NCI-H187 (cell line): ENCODE measurements at regions not wholly inside any gene's neighbourhood (a gene's known extent, or its start where the extent isn't known, plus 50 kb on each side); places are given as distances from the start of the nearest gene placed in this dataset.
"Not testable (repeated sequence)": the region's sequence is repeated elsewhere in the genome, so short reads cannot be mapped to it uniquely, and the experiment has no call there.

Experiments
- DNase-seq, 2 experiments: peaks; one replicate each; lab custom pipeline; 2025; lab: John Stamatoyannopoulos, UW

GRCh38 chr2:52698408-52698807 lies 1069.2 kb upstream of the CHAC2 start:
- DNase-seq: no peak

GRCh38 chr2:52697690-52698089 lies 1069.9 kb upstream of the CHAC2 start:
- no peak for DNase-seq

- no peak for DNase-seq
Observed at GRCh38 chr2:52695731-52696130, 1071.9 kb upstream of the CHAC2 start.

GRCh38 chr2:52686935-52687334 lies 1080.7 kb upstream of the CHAC2 start:
- no peak for DNase-seq

GRCh38 chr2:52676056-52676455 lies 1091.5 kb upstream of the CHAC2 start:
- DNase-seq: no peak

- DNase-seq: no peak
Observed at GRCh38 chr2:52668724-52669123, 1098.9 kb upstream of the CHAC2 start.

GRCh38 chr2:52659546-52659945 lies 1108.1 kb upstream of the CHAC2 start:
- no peak for DNase-seq

- no peak for DNase-seq
Observed at GRCh38 chr2:52658598-52658997, 1109.0 kb upstream of the CHAC2 start.

GRCh38 chr2:52639692-52640091 lies 1127.9 kb upstream of the CHAC2 start:
- DNase-seq: no peak

- DNase-seq: no peak
Observed at GRCh38 chr2:52632543-52632942, 1135.1 kb upstream of the CHAC2 start.

GRCh38 chr2:52629944-52630343 lies 1137.7 kb upstream of the CHAC2 start:
- DNase-seq: no peak

- no peak for DNase-seq
Observed at GRCh38 chr2:52629531-52629930, 1138.1 kb upstream of the CHAC2 start.

GRCh38 chr2:52622266-52622665 lies 1145.3 kb upstream of the CHAC2 start:
- no peak for DNase-seq

GRCh38 chr2:52613064-52613463 lies 1154.5 kb upstream of the CHAC2 start:
- no peak for DNase-seq

GRCh38 chr2:52611759-52612158 lies 1155.8 kb upstream of the CHAC2 start:
- DNase-seq: no peak

- DNase-seq: no peak
Observed at GRCh38 chr2:52608030-52608429, 1159.6 kb upstream of the CHAC2 start.

- no peak for DNase-seq
Observed at GRCh38 chr2:52597346-52597745, 1170.3 kb upstream of the CHAC2 start.

GRCh38 chr2:52594026-52594425 lies 1173.6 kb upstream of the CHAC2 start:
- DNase-seq: no peak

- DNase-seq: not testable (repeated sequence)
Observed at GRCh38 chr2:52584071-52584470, 1183.5 kb upstream of the CHAC2 start.

- no peak for DNase-seq
Observed at GRCh38 chr2:52572469-52572894, 1195.1 kb upstream of the CHAC2 start.

GRCh38 chr2:52571380-52572347 lies 1195.9 kb upstream of the CHAC2 start:
- DNase-seq: no peak

- DNase-seq: no peak
Observed at GRCh38 chr2:52570716-52571115, 1196.9 kb upstream of the CHAC2 start.

GRCh38 chr2:52563151-52563550 lies 1204.5 kb upstream of the CHAC2 start:
- no peak for DNase-seq

GRCh38 chr2:52558265-52558664 lies 1209.3 kb upstream of the CHAC2 start:
- DNase-seq: no peak
